Adrenal gland (tissue), 9 donors: ENCODE measurements at regions not wholly inside any gene's neighbourhood (a gene's known extent, or its start where the extent isn't known, plus 50 kb on each side); places are given as distances from the start of the nearest gene placed in this dataset.

ENCODE experiments used
- DNase-seq, 7 donors: peaks; one replicate each; pipeline ENCODE4 v3.0.0-alpha.2; 2019 to 2020
- H3K27ac ChIP-seq, 5 donors: fragments of 200-600 bp; sonication (generic) in 4 of 5; 1 replicate in 3 of 5; 2 replicates in 2 of 5; pipeline versions ENCODE4 v1.5.1 to v1.8.0; 2016 to 2020; ENCODE audit warnings: mild to moderate bottlenecking in 1 of 5
- H3K27me3 ChIP-seq: fragments of 200-600 bp; 2 replicates; pipeline ENCODE4 v1.8.0; 2021
- H3K36me3 ChIP-seq, 2 donors: fragments of 200-600 bp; replicated peaks in 1 of 2; 1 replicate in 1 of 2; 2 replicates in 1 of 2; pipeline versions ENCODE4 v1.5.1 to v1.8.0; 2018 to 2022
- H3K4me1 ChIP-seq, 2 donors: fragments of 200-600 bp; replicated peaks in 1 of 2; 1 replicate in 1 of 2; 2 replicates in 1 of 2; pipeline versions ENCODE4 v1.5.1 to v1.8.0; 2018 to 2021
- H3K4me3 ChIP-seq, 4 donors: fragments of 200-600 bp; sonication (generic) in 3 of 4; one replicate each; pipeline ENCODE4 v1.5.1; 2016 to 2018
- H3K9me3 ChIP-seq, 3 donors: fragments of 200-600 bp; sonication (generic) in 1 of 3; replicated peaks in 1 of 3; 1 replicate in 2 of 3; 2 replicates in 1 of 3; pipeline versions ENCODE4 v1.5.1 to v1.8.0; 2016 to 2021
- CTCF ChIP-seq, 6 experiments: fragments of 450-650 bp in 4 of 6; fragments of 200-600 bp in 2 of 6; sonication (generic) in 1 of 6; IDR thresholded peaks; 1 replicate in 5 of 6; 2 replicates in 1 of 6; pipeline versions ENCODE4 v1.5.1 to v1.8.0; 2016 to 2021; ENCODE audit warnings: antibody characterized with exemption in 6 of 6, mild to moderate bottlenecking in 2 of 6, moderate library complexity in 1 of 6
- POLR2A ChIP-seq, 2 donors: fragments of 450-650 bp; IDR thresholded peaks; one replicate each; pipeline ENCODE4 v1.6.1; 2017; ENCODE audit warnings: antibody characterized with exemption in 2 of 2, mild to moderate bottlenecking in 2 of 2, moderate library complexity in 1 of 2
- WGBS, 4 donors: extraction: QIAGEN DNeasy Blood & Tissue Kit in 2 of 4; methylation state at CpG; one replicate each; pipeline versions ENCODE4 v1.1.5 to v1.1.7; 2013 to 2017; 5-methylcytosine and 5-hydroxymethylcytosine counted together
- intact Hi-C, 2 donors: fragments of 100-400 bp; cut with DNase I; formaldehyde crosslinking; loops; one replicate each; pipeline versions ENCODE4 v1.14.1 to v1.15.0; 2022 to 2023
- donor health status: healthy with polysubstance abuse.
- donor health status: Bipolar disorder and iron deficiency.
- donor health status: DM: yes; HTN: yes; CAD: no.
- donor health status: DM: no; HTN: no; CAD: no.
- donor health status: DM: no; HTN: no; CAD: no.

- Histone ChIP-seq H3K27me3 (no peaks in the 10 kb centered on the region), H3K36me3 (no peaks in the 10 kb centered on the region), H3K4me1 (peaks cover 6 to 19% of the 10 kb centered on the region in 2 donors), H3K9me3 (no peaks in the 10 kb centered on the region), H3K4me3 (no peak overlapping the region), H3K27ac (no peak overlapping the region)
- DNase-seq, result no peak
- WGBS, 4 donors, result 58 to 66% (median 63%) methylated on average over 4 of the region's 4 CpGs
- intact Hi-C loops, result no loop called here
- TF ChIP-seq CTCF (IDR thresholded peaks at IDR 0.05) (no peak), POLR2A (IDR thresholded peaks at IDR 0.05) (no peak)
Observed at GRCh38 chr6:56756219-56756789, 113.6 kb upstream of the DST start.

GRCh38 chr6:56755040-56755439 lies 112.4 kb upstream of the DST start:
- DNase-seq, result no peak
- TF ChIP-seq POLR2A (IDR thresholded peaks at IDR 0.05) (no peak), CTCF (IDR thresholded peaks at IDR 0.05) (no peak)
- no peak overlapping the region for H3K4me3 ChIP-seq
- peaks cover 6 to 19% of the 10 kb centered on the region in 2 donors for H3K4me1 ChIP-seq
- WGBS, 4 donors, result 90 to 95% (median 91%) methylated on average over 2 of the region's 2 CpGs
- no peaks in the 10 kb centered on the region for H3K9me3 ChIP-seq
- H3K36me3 ChIP-seq, result no peaks in the 10 kb centered on the region
- intact Hi-C loops, result no loop called here
- H3K27me3 ChIP-seq, result no peaks in the 10 kb centered on the region
- H3K27ac ChIP-seq, result no peak overlapping the region

- Histone ChIP-seq H3K36me3 (no peaks in the 10 kb centered on the region), H3K4me3 (no peak overlapping the region), H3K27ac (no peak overlapping the region), H3K9me3 (no peaks in the 10 kb centered on the region), H3K4me1 (peaks cover 6 to 25% of the 10 kb centered on the region in 2 donors), H3K27me3 (no peaks in the 10 kb centered on the region)
- intact Hi-C loops, result no loop called here
- DNase-seq, result no peak
- 79 to 91% (median 87%) methylated on average over 1 of the region's 1 CpG for WGBS, 4 donors
- TF ChIP-seq CTCF (IDR thresholded peaks at IDR 0.05), result no peak
- TF ChIP-seq POLR2A (IDR thresholded peaks at IDR 0.05), result no peak
Observed at GRCh38 chr6:56753811-56754210, 111.1 kb upstream of the DST start.

- WGBS, 4 donors, result 89 to 98% (median 94%) methylated on average over 4 of the region's 4 CpGs
- Histone ChIP-seq H3K4me3 (no peak overlapping the region), H3K4me1 (peaks cover 6 to 21% of the 10 kb centered on the region in 2 donors), H3K27me3 (no peaks in the 10 kb centered on the region), H3K27ac (no peak overlapping the region), H3K9me3 (no peaks in the 10 kb centered on the region), H3K36me3 (no peaks in the 10 kb centered on the region)
- intact Hi-C loops, result no loop called here
- no peak for DNase-seq
- no peak for TF ChIP-seq POLR2A (IDR thresholded peaks at IDR 0.05)
- TF ChIP-seq CTCF (IDR thresholded peaks at IDR 0.05), result no peak
Observed at GRCh38 chr6:56752534-56752933, 109.8 kb upstream of the DST start.
